ENCODE measurements at regions not wholly inside any gene's neighbourhood (a gene's known extent, or its start where the extent isn't known, plus 50 kb on each side); places are given as distances from the start of the nearest gene placed in this dataset.

DNA sequence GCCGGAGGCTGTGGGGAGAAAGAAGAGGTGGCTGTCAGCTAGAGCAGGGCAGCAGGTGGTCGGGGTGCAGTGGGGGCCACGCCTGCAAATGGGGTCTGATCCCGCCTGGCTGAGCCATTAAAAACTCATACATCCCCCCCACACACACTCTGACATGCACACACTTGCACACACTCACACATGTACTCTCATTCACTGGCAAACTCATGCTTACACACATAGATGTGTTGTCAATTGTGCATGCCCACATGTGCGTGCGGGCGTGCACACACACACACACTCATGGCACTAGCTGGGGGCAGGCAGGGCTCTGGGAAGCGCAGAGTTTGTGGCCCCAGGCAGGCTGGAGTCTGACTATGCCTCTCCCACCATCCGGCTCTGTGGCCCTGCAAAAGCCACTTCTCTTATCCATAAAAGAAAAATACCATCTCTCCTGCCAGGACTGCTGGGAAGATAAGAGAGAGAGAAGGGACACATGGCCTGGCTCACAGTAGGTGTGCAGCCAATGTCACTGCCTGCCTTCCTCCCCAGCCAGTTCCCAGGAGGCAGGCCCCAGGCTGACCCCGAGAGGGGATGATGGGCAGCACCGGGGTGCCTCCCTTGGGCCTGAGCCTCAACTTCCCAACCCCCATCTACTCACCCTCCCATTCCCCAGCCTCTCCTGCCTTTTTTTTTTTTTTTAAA, 163.5 kb upstream of the LINGO1 start:
- DNase-seq (ENCODE audit: low spot score), result no peak
- TF ChIP-seq, protein P1, sequence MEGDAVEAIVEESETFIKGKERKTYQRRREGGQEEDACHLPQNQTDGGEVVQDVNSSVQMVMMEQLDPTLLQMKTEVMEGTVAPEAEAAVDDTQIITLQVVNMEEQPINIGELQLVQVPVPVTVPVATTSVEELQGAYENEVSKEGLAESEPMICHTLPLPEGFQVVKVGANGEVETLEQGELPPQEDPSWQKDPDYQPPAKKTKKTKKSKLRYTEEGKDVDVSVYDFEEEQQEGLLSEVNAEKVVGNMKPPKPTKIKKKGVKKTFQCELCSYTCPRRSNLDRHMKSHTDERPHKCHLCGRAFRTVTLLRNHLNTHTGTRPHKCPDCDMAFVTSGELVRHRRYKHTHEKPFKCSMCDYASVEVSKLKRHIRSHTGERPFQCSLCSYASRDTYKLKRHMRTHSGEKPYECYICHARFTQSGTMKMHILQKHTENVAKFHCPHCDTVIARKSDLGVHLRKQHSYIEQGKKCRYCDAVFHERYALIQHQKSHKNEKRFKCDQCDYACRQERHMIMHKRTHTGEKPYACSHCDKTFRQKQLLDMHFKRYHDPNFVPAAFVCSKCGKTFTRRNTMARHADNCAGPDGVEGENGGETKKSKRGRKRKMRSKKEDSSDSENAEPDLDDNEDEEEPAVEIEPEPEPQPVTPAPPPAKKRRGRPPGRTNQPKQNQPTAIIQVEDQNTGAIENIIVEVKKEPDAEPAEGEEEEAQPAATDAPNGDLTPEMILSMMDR (IDR thresholded peaks at IDR 0.05), result no peak
- ATAC-seq (ENCODE audit: low FRiP score), result no peak

DNA sequence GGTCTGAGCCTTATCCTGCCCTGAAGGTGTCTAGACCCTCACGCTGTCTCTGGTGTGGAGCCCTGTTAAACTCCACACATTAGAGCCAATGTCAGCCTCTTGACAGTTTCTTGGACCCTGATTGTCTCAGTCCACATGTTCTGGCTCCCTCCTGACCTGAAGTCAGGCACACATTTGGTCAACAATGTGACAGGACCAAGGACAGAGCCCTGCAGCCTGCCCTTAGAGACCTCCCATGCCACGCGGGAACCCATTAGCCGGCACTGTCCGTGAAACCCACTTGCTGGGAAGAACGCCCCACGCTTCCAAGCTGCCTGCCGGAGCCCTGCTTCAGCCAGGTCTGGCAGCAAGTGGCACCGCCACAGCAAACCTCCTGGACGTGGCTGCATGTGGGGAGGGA, 162.7 kb upstream of the LINGO1 start:
- ATAC-seq (ENCODE audit: low FRiP score) (no peak), DNase-seq (ENCODE audit: low spot score) (no peak)
- TF ChIP-seq, protein P1 (IDR thresholded peaks at IDR 0.05), result no peak

DNA sequence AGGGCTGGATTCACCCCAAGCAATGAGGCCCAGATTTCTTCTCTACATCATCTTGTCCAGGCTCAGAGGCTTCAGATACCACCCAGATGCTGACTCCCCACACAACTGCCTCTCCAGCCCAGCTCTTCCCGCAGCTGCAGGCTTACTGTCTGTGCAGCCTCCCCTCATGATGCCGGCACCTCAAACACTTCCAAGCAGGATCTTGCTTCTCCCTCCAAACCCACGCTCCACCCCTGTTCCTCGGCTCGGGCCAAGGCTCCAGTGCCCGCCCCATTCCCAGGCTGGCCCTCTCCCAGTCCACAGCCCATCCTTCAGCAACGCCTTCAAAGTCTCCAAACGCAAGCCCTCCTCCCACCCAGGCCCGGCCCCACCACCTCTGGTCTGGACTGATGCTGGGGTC, 159.2 kb upstream of the LINGO1 start:
- TF ChIP-seq, protein P1 (IDR thresholded peaks at IDR 0.05), result no peak
- no peak for DNase-seq (ENCODE audit: low spot score)
- ATAC-seq (ENCODE audit: low FRiP score), result no peak

DNA sequence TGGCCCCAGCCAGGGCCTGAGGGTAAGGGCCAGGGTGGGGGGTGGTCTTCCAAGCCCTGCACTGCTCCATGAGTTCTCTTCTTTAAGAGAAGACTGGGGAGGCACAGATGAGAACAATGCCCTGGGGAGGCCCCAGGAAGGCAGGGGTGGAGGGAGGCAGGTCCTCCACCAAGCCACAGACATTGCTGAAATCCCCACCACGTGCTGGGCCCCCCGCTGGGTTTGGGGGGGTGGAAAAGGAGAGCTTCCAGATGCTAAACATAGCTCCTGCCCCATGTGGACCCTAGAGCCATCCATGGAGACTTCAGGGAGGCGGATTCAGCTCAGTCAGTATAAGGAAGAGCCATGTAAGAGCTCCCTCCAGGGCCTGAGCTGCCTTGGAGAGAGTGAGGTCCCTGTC, 157.8 kb upstream of the LINGO1 start:
- no peak for DNase-seq (ENCODE audit: low spot score)
- ATAC-seq (ENCODE audit: low FRiP score), result no peak
- TF ChIP-seq, protein P1 (IDR thresholded peaks at IDR 0.05), result no peak

DNA sequence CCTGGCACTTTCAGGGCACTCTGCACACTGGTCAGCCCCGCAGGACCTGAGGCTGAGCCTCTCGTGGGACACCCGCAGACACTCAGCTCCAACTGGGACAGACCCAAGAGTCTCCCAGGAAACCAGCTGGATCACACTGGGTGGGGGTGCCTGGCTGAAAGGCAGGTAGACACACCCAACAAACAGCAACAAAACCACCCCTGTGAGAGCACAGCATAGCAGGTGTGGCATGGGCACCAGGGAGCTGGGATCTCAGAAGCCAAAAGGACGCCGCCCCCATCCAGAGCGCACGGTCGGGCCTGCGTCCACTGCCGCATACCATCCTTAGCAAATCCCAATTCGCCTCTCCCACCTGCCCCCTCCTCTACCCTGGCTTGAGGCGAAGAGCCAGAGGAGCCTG, 154.2 kb upstream of the LINGO1 start:
- ATAC-seq (ENCODE audit: low FRiP score) (no peak), DNase-seq (ENCODE audit: low spot score) (no peak)
- TF ChIP-seq, protein P1 (IDR thresholded peaks at IDR 0.05), result no peak

DNA sequence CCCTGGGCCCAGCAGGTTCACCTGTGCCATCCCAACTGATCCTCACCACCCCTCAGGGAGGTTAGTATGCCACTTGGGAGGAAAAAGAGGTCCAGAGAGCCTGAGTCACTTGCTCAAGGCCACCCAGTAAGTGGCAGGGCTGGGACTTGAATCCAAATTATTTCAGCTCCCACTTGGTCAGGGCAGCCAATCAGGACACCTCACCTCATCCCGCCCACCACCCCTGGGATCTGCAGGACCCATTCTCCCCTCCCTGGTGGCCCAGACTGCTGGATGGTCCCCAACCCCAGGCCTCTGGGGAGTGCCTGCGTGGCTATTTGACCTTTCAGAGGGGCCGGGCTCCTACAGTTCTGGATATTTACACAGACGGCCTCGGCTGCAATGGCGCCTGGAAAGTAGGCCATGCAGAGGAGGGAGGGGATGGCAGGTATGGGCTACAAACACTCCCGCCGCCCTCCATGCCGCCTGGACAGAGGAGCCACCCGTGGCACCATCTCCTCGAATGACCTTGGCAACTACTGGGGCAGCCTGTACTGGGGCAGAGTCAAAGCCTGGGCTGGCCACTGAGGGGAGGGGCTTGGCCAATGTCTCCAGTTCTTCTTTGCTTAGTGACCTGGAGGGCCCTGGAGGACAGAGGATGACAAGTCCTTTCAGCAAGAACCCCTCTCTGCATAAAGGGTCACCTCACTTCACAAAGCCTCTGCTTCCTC, 153.6 kb upstream of the LINGO1 start:
- TF ChIP-seq, protein P1 (IDR thresholded peaks at IDR 0.05), result no peak
- no peak for ATAC-seq (ENCODE audit: low FRiP score)
- no peak for DNase-seq (ENCODE audit: low spot score)
